Left forelimb (tissue), 1 donor: ENCODE measurements at regions not wholly inside any gene's neighbourhood (a gene's known extent, or its start where the extent isn't known, plus 50 kb on each side); places are given as distances from the start of the nearest gene placed in this dataset.

Source experiments
- DNase-seq: peaks from one replicate; pipeline ENCODE4 v3.0.0-alpha.2; 2018; ENCODE audit warnings: low spot score

GRCh38 chr1:56033321-56034037, 545.9 kb downstream of the PLPP3 start:
- no peak for DNase-seq

GRCh38 chr1:56032096-56032676, 547.2 kb downstream of the PLPP3 start:
- no peak for DNase-seq

- no peak for DNase-seq
These were observed 548.4 kb downstream of the PLPP3 start for GRCh38 chr1:56031001-56031400.

- no peak for DNase-seq
These were observed 549.9 kb downstream of the PLPP3 start for GRCh38 chr1:56029319-56030003.

GRCh38 chr1:56028911-56029310, 550.5 kb downstream of the PLPP3 start:
- DNase-seq, result no peak

- no peak for DNase-seq
These were observed 551.1 kb downstream of the PLPP3 start for GRCh38 chr1:56028244-56028643.

GRCh38 chr1:56025942-56026341, 553.4 kb downstream of the PLPP3 start:
- DNase-seq, result no peak

GRCh38 chr1:56024155-56024554, 555.2 kb downstream of the PLPP3 start:
- DNase-seq, result no peak

- no peak for DNase-seq
These were observed 559.4 kb downstream of the PLPP3 start for GRCh38 chr1:56019922-56020321.

GRCh38 chr1:56019472-56019871, 559.9 kb downstream of the PLPP3 start:
- DNase-seq, result no peak

- no peak for DNase-seq
These were observed 562.0 kb downstream of the PLPP3 start for GRCh38 chr1:56017336-56017735.

- DNase-seq, result no peak
These were observed 575.5 kb downstream of the PLPP3 start for GRCh38 chr1:56003846-56004245.

GRCh38 chr1:56002231-56002630, 577.1 kb downstream of the PLPP3 start:
- DNase-seq, result no peak

- no peak for DNase-seq
These were observed 578.9 kb downstream of the PLPP3 start for GRCh38 chr1:56000424-56000823.

- DNase-seq, result no peak
These were observed 581.8 kb downstream of the PLPP3 start for GRCh38 chr1:55997536-55997935.

- DNase-seq, result no peak
These were observed 585.6 kb downstream of the PLPP3 start for GRCh38 chr1:55993646-55994318.

GRCh38 chr1:55990007-55990406, 589.4 kb downstream of the PLPP3 start:
- DNase-seq, result no peak

- DNase-seq, result no peak
These were observed 590.4 kb downstream of the PLPP3 start for GRCh38 chr1:55988963-55989452.

GRCh38 chr1:55987491-55988249, 591.7 kb downstream of the PLPP3 start:
- no peak for DNase-seq

GRCh38 chr1:55986003-55986402, 593.4 kb downstream of the PLPP3 start:
- DNase-seq, result no peak

- no peak for DNase-seq
These were observed 598.2 kb downstream of the PLPP3 start for GRCh38 chr1:55981010-55981650.
